ENCODE measurements at regions not wholly inside any gene's neighbourhood (a gene's known extent, or its start where the extent isn't known, plus 50 kb on each side); places are given as distances from the start of the nearest gene placed in this dataset.

GRCh38 chr1:184141361-184141880 is 89.9 kb downstream of the TSEN15 start:
- Histone ChIP-seq H3K27ac (no peak overlapping the region), H3K9me3 (no peaks in the 10 kb centered on the region), H3K4me2 (no peak overlapping the region), H3K4me1 (no peaks in the 10 kb centered on the region), H3K4me3 (no peak overlapping the region)
- TF ChIP-seq BCL3 (IDR thresholded peaks at IDR 0.05): no peak
- no peak for TF ChIP-seq ZNF302 (CRISPR knock-in tag; IDR thresholded peaks at IDR 0.05)
- TF ChIP-seq ZC3H11A (IDR thresholded peaks at IDR 0.05): no peak
- TF ChIP-seq EP300 (IDR thresholded peaks at IDR 0.05): no peak
- no peak for TF ChIP-seq HEYL (CRISPR knock-in tag; IDR thresholded peaks at IDR 0.05)
- no peak for TF ChIP-seq JUNB (IDR thresholded peaks at IDR 0.05)
- no peak for TF ChIP-seq HMGXB4 (CRISPR knock-in tag; IDR thresholded peaks at IDR 0.05; ENCODE audit: borderline replicate concordance)
- no peak for TF ChIP-seq HES2 (IDR thresholded peaks at IDR 0.05)
- no peak for TF ChIP-seq FOSB (CRISPR knock-in tag; IDR thresholded peaks at IDR 0.05)
- no peak for TF ChIP-seq HOXA7 (CRISPR knock-in tag; IDR thresholded peaks at IDR 0.05)
- no peak for TF ChIP-seq RNF2 (IDR thresholded peaks at IDR 0.05; ENCODE audit: borderline replicate concordance, low read depth)
- no peak for TF ChIP-seq CTCF (IDR thresholded peaks at IDR 0.05)
- ChIA-PET POLR2A (no interaction called here), CTCF (no interaction called here)
- FAIRE-seq (no peak), DNase-seq (ENCODE audit: low read depth in 1 of 2, low spot score in 1 of 2) (no peak), ATAC-seq (no peak)
- WGBS (ENCODE audit: missing lambda C conversion rate): 61% methylated on average over 6 of the region's 6 CpGs

GRCh38 chr1:184143449-184143848 is 91.9 kb downstream of the TSEN15 start:
- DNase-seq (ENCODE audit: low read depth in 1 of 2, low spot score in 1 of 2) (no peak), ATAC-seq (peak in 1 of 2 experiments; percentile 50; a peak in 1 of 6 replicates), FAIRE-seq (no peak)
- 0 out of 3 replicates have a peak, but pooled peaks have one; percentile 7 for TF ChIP-seq CTCF (IDR thresholded peaks at IDR 0.05)
- no peak for TF ChIP-seq GATA3 (IDR thresholded peaks at IDR 0.05; ENCODE audit: borderline replicate concordance)
- WGBS (ENCODE audit: missing lambda C conversion rate): 43% methylated on average over 5 of the region's 5 CpGs
- POLR2A ChIA-PET: no interaction called here
- Histone ChIP-seq H3K27ac (no peak overlapping the region), H3K4me2 (no peak overlapping the region), H3K9me3 (no peaks in the 10 kb centered on the region), H3K4me3 (no peak overlapping the region), H3K4me1 (no peaks in the 10 kb centered on the region)
- CTCF ChIA-PET: no interaction called here

GRCh38 chr1:184145083-184145482 is 93.6 kb downstream of the TSEN15 start:
- FAIRE-seq (no peak), DNase-seq (ENCODE audit: low read depth in 1 of 2, low spot score in 1 of 2) (no peak), ATAC-seq (no peak)
- Histone ChIP-seq H3K27ac (no peak overlapping the region), H3K4me3 (no peak overlapping the region), H3K9me3 (no peaks in the 10 kb centered on the region), H3K4me2 (no peak overlapping the region), H3K4me1 (no peaks in the 10 kb centered on the region)
- WGBS (ENCODE audit: missing lambda C conversion rate): 72% methylated on average over 5 of the region's 5 CpGs
- ChIA-PET POLR2A (no interaction called here), CTCF (no interaction called here)
- no peak for TF ChIP-seq SREBF2 (IDR thresholded peaks at IDR 0.05)
- TF ChIP-seq RAD21 (conservative IDR thresholded peaks at IDR 0.05 in 1 of 2, IDR thresholded peaks at IDR 0.05 in 1 of 2): no peak
- no peak for TF ChIP-seq NFE2L2 (conservative IDR thresholded peaks at IDR 0.05; ENCODE audit: low read length)
- TF ChIP-seq HOXB5 (CRISPR knock-in tag; IDR thresholded peaks at IDR 0.05): no peak
- TF ChIP-seq RNF2 (IDR thresholded peaks at IDR 0.05; ENCODE audit: borderline replicate concordance, low read depth): no peak
- TF ChIP-seq JUNB (IDR thresholded peaks at IDR 0.05): no peak
- TF ChIP-seq BCL3 (IDR thresholded peaks at IDR 0.05): no peak
- TF ChIP-seq RFX5 (IDR thresholded peaks at IDR 0.05): no peak
- no peak for TF ChIP-seq HES2 (IDR thresholded peaks at IDR 0.05)

Measured in A549 (cell line).